H1 (cell line): ENCODE measurements at regions not wholly inside any gene's neighbourhood (a gene's known extent, or its start where the extent isn't known, plus 50 kb on each side); places are given as distances from the start of the nearest gene placed in this dataset.

Experiments
- CTCF ChIA-PET: fragments of 300-600 bp; sonication (Branson Sonifier 250); formaldehyde crosslinking; loops from one replicate; lab custom pipeline; 2021; ENCODE audit not compliant: partially characterized antibody; lab: Charles Lee
- POLR2A ChIA-PET: fragments of 300-600 bp; sonication (Branson Sonifier 250); formaldehyde crosslinking; loops from one replicate; lab custom pipeline; 2021; ENCODE audit warnings: inconsistent platforms; ENCODE audit not compliant: partially characterized antibody; lab: Charles Lee
- DNase-seq, 2 experiments: peaks; one replicate each; pipeline versions ENCODE4 v3.0.0 to v3.0.0-alpha.2; 2010 to 2022; ENCODE audit warnings: low spot score in 2 of 2, low read depth in 1 of 2, mixed read lengths in 1 of 2
- FAIRE-seq: peaks from 2 replicates; lab custom pipeline; 2011; peaks lifted over from hg19 to GRCh38; lab: Jason Lieb, UNC
- H2AFZ ChIP-seq: 2 replicates; pipeline ENCODE4 v1.8.1; 2012; ENCODE audit warnings: low read length, inconsistent platforms
- H2AK5ac ChIP-seq: 2 replicates; pipeline ENCODE4 v1.6.1; 2013; ENCODE audit warnings: low read depth, low read length
- H2BK120ac ChIP-seq: replicated peaks from 2 replicates; pipeline ENCODE3; 2013; ENCODE audit warnings: low read depth, low read length, inconsistent platforms
- H2BK12ac ChIP-seq: 2 replicates; pipeline ENCODE4 v1.6.1; 2013; ENCODE audit warnings: low read depth, low read length
- H2BK15ac ChIP-seq: 2 replicates; pipeline ENCODE4 v1.6.1; 2013; ENCODE audit warnings: low read length
- H2BK20ac ChIP-seq: 2 replicates; pipeline ENCODE4 v1.6.1; 2013; ENCODE audit warnings: low read length
- H2BK5ac ChIP-seq: 2 replicates; pipeline ENCODE4 v1.6.1; 2013; ENCODE audit warnings: low read depth, low read length
- H3K14ac ChIP-seq: 2 replicates; pipeline ENCODE4 v1.6.1; 2013; ENCODE audit warnings: inconsistent platforms; ENCODE audit not compliant: insufficient read length
- H3K18ac ChIP-seq: 2 replicates; pipeline ENCODE4 v1.6.1; 2013; ENCODE audit warnings: low read length; ENCODE audit errors: extremely low read depth
- H3K23ac ChIP-seq: 2 replicates; pipeline ENCODE4 v1.6.1; 2013; ENCODE audit warnings: inconsistent platforms; ENCODE audit not compliant: insufficient read length
- H3K23me2 ChIP-seq: 2 replicates; pipeline ENCODE4 v1.6.1; 2013; ENCODE audit warnings: low read depth, low read length
- H3K27ac ChIP-seq: 2 replicates; pipeline ENCODE4 v1.6.1; 2011; ENCODE audit warnings: low read depth, low read length, inconsistent platforms
- H3K27me3 ChIP-seq, 4 experiments: replicated peaks in 1 of 4; 1 replicate in 1 of 4; 2 replicates in 3 of 4; pipeline versions ENCODE4 v1.6.1 to v1.8.1; 2011 to 2013; ENCODE audit warnings: low read length in 3 of 4, mild to moderate bottlenecking in 3 of 4, inconsistent platforms in 2 of 4, mixed read lengths in 2 of 4, moderate library complexity in 1 of 4; ENCODE audit not compliant: control insufficient read depth in 3 of 4, insufficient read depth in 3 of 4; ENCODE audit errors: extremely low read depth in 1 of 4
- H3K36me3 ChIP-seq, 4 experiments: 2 replicates each; pipeline versions ENCODE4 v1.6.1 to v1.8.1; 2011 to 2013; ENCODE audit warnings: mild to moderate bottlenecking in 4 of 4, low read length in 3 of 4, moderate library complexity in 2 of 4, control low read depth in 1 of 4, inconsistent platforms in 1 of 4; ENCODE audit not compliant: insufficient read depth in 4 of 4, control insufficient read depth in 2 of 4
- H3K4ac ChIP-seq: replicated peaks from 2 replicates; pipeline ENCODE3; 2013; ENCODE audit warnings: low read length, low read depth, mixed read lengths, inconsistent platforms; ENCODE audit not compliant: insufficient read length
- H3K4me1 ChIP-seq, 4 experiments: replicated peaks in 1 of 4; 1 replicate in 1 of 4; 2 replicates in 3 of 4; pipeline versions ENCODE4 v1.6.1 to v1.8.1; 2011 to 2013; ENCODE audit warnings: low read length in 3 of 4, inconsistent platforms in 2 of 4, mixed read lengths in 1 of 4; ENCODE audit not compliant: insufficient read depth in 4 of 4, control insufficient read depth in 3 of 4
- H3K4me2 ChIP-seq, 2 experiments: 2 replicates each; pipeline versions ENCODE4 v1.6.1 to v1.8.1; 2011 to 2013; ENCODE audit warnings: low read depth in 2 of 2, low read length in 2 of 2, control low read depth in 1 of 2, inconsistent platforms in 1 of 2, mild to moderate bottlenecking in 1 of 2; ENCODE audit not compliant: insufficient read depth in 1 of 2
- H3K4me3 ChIP-seq, 4 experiments: fragments of 200-600, 300-600 bp in 1 of 4; sonication (generic), shearing (Covaris generic), sonication (Bioruptor Twin) in 1 of 4; 2 replicates each; pipeline versions ENCODE4 v1.5.1 to v1.8.1; 2011 to 2016; ENCODE audit warnings: low read length in 4 of 4, low read depth in 3 of 4, control low read depth in 2 of 4, inconsistent platforms in 2 of 4, mild to moderate bottlenecking in 2 of 4, mixed read lengths in 1 of 4, moderate library complexity in 1 of 4; ENCODE audit not compliant: insufficient read depth in 2 of 4; ENCODE audit errors: extremely low read depth in 1 of 4
- H3K56ac ChIP-seq: replicated peaks from 2 replicates; pipeline ENCODE3; 2013; ENCODE audit warnings: low read depth, mild to moderate bottlenecking, mixed read lengths, low read length, inconsistent platforms; ENCODE audit not compliant: insufficient read length
- H3K79me1 ChIP-seq: 2 replicates; pipeline ENCODE4 v1.6.1; 2013; ENCODE audit warnings: low read depth, low read length, control low read depth
- H3K79me2 ChIP-seq, 2 experiments: 2 replicates each; pipeline versions ENCODE4 v1.6.1 to v1.8.1; 2012 to 2013; ENCODE audit warnings: low read length in 2 of 2, mild to moderate bottlenecking in 2 of 2, inconsistent platforms in 1 of 2; ENCODE audit not compliant: insufficient read depth in 2 of 2, control insufficient read depth in 1 of 2
- H3K9ac ChIP-seq, 4 experiments: replicated peaks in 1 of 4; 1 replicate in 1 of 4; 2 replicates in 3 of 4; pipeline versions ENCODE4 v1.6.1 to v1.8.1; 2011 to 2013; ENCODE audit warnings: low read depth in 3 of 4, low read length in 3 of 4, control low read depth in 2 of 4, mild to moderate bottlenecking in 2 of 4, moderate library complexity in 2 of 4, inconsistent platforms in 1 of 4; ENCODE audit errors: extremely low read depth in 1 of 4
- H3K9me3 ChIP-seq, 2 experiments: 2 replicates each; pipeline versions ENCODE4 v1.6.1 to v1.8.1; 2012 to 2013; ENCODE audit warnings: mild to moderate bottlenecking in 2 of 2, moderate library complexity in 2 of 2, control low read depth in 1 of 2, inconsistent platforms in 1 of 2, low read depth in 1 of 2, low read length in 1 of 2, mixed read lengths in 1 of 2; ENCODE audit not compliant: insufficient read depth in 2 of 2
- H4K20me1 ChIP-seq, 2 experiments: replicated peaks in 1 of 2; 2 replicates each; pipeline versions ENCODE3 to v1.8.1; 2011 to 2013; ENCODE audit warnings: inconsistent platforms in 2 of 2, low read length in 2 of 2, mild to moderate bottlenecking in 1 of 2; ENCODE audit not compliant: insufficient read depth in 2 of 2, control insufficient read depth in 1 of 2
- H4K5ac ChIP-seq: 2 replicates; pipeline ENCODE4 v1.6.1; 2013; ENCODE audit warnings: low read length, low read depth, mixed read lengths, inconsistent platforms; ENCODE audit not compliant: insufficient read length
- H4K8ac ChIP-seq: 2 replicates; pipeline ENCODE4 v1.8.0; 2013; ENCODE audit warnings: mild to moderate bottlenecking, moderate library complexity, low read length, inconsistent platforms; ENCODE audit not compliant: insufficient read depth; ENCODE audit errors: extremely low read depth
- H4K91ac ChIP-seq: replicated peaks from 2 replicates; pipeline ENCODE3; 2013; ENCODE audit warnings: low read length, mixed read lengths, inconsistent platforms; ENCODE audit not compliant: insufficient read length
- BCL11A ChIP-seq, 2 experiments: IDR thresholded peaks; one replicate each; pipeline ENCODE4 v1.6.1; 2011; ENCODE audit warnings: low read depth in 2 of 2, low read length in 2 of 2, mild to moderate bottlenecking in 2 of 2
- CEBPB ChIP-seq: IDR thresholded peaks from 2 replicates; pipeline ENCODE4 v1.6.1; 2012; ENCODE audit warnings: low read depth, low read length
- EGR1 ChIP-seq: IDR thresholded peaks from 2 replicates; pipeline ENCODE4 v1.6.1; 2011; ENCODE audit warnings: low read depth, low read length, borderline replicate concordance
- JUN ChIP-seq: IDR thresholded peaks from 2 replicates; pipeline ENCODE4 v1.6.1; 2011; ENCODE audit warnings: low read depth, mild to moderate bottlenecking, improper control_type of control experiment, low read length
- JUND ChIP-seq: IDR thresholded peaks from 2 replicates; pipeline ENCODE4 v1.6.1; 2011; ENCODE audit warnings: mild to moderate bottlenecking, improper control_type of control experiment, low read length
- MAX ChIP-seq: IDR thresholded peaks from 2 replicates; pipeline ENCODE4 v1.6.1; 2012; ENCODE audit warnings: inconsistent platforms
- POLR2A ChIP-seq, 2 experiments: IDR thresholded peaks; 1 replicate in 1 of 2; 2 replicates in 1 of 2; pipeline ENCODE4 v1.6.1; 2011; ENCODE audit warnings: low read depth in 2 of 2, low read length in 2 of 2, mild to moderate bottlenecking in 2 of 2; ENCODE audit errors: control extremely low read depth in 1 of 2
- RNF2 ChIP-seq: fragments of 200-900, 300-1000 bp; sonication (generic); IDR thresholded peaks from 2 replicates; pipeline ENCODE4 v1.7.1; 2016; ENCODE audit warnings: borderline replicate concordance, low read depth, mild to moderate bottlenecking, antibody characterized with exemption, low read length; ENCODE audit not compliant: poor library complexity, severe bottlenecking; ENCODE audit errors: missing control alignments
- SAP30 ChIP-seq: fragments of 300-600 bp; sonication (generic); IDR thresholded peaks from 2 replicates; pipeline ENCODE4 v1.7.1; 2012; ENCODE audit warnings: low read length, moderate library complexity, mild to moderate bottlenecking, inconsistent platforms; ENCODE audit not compliant: insufficient read depth, insufficient replicate concordance
- SIX5 ChIP-seq: IDR thresholded peaks from 2 replicates; pipeline ENCODE4 v1.6.1; 2011; ENCODE audit warnings: mild to moderate bottlenecking, low read depth, low read length
- SP4 ChIP-seq: IDR thresholded peaks from 2 replicates; pipeline ENCODE4 v1.6.1; 2012; ENCODE audit warnings: low read length, inconsistent platforms
- SRF ChIP-seq: IDR thresholded peaks from 2 replicates; pipeline ENCODE4 v1.6.1; 2011; ENCODE audit warnings: mild to moderate bottlenecking, low read depth, low read length, moderate library complexity
- ZNF274 ChIP-seq: IDR thresholded peaks from 2 replicates; pipeline ENCODE4 v1.7.0; 2012; ENCODE audit warnings: low read length, borderline replicate concordance; ENCODE audit errors: extremely low read depth
- WGBS, 2 experiments: shearing (Covaris generic) in 1 of 2; methylation state at CpG; one replicate each; pipeline versions ENCODE4 v1.1.6 to v1.1.7; 2013 to 2015; ENCODE audit warnings: low lambda C conversion rate in 2 of 2, mixed read lengths in 2 of 2, inconsistent platforms in 1 of 2, low coverage in 1 of 2, missing lambda C conversion rate in 1 of 2; ENCODE audit not compliant: insufficient replicate concordance in 2 of 2, insufficient coverage in 1 of 2, insufficient read length in 1 of 2; ENCODE audit errors: extremely low coverage in 1 of 2, missing lambda C conversion rate in 1 of 2; 5-methylcytosine and 5-hydroxymethylcytosine counted together

- POLR2A ChIA-PET = no interaction called here
- H3K56ac ChIP-seq = no peak overlapping the region
- H2BK120ac ChIP-seq = no peak overlapping the region
- no peak overlapping the region for H3K23ac ChIP-seq
- H4K91ac ChIP-seq = no peak overlapping the region
- no peak overlapping the region for H4K5ac ChIP-seq
- H4K20me1 ChIP-seq = no peaks in the 10 kb centered on the region
- H3K79me2 ChIP-seq = no peaks in the 10 kb centered on the region
- no peak overlapping the region for H3K4me3 ChIP-seq
- no peaks in the 10 kb centered on the region for H3K23me2 ChIP-seq
- no peaks in the 10 kb centered on the region for H3K36me3 ChIP-seq
- DNase-seq = no peak
- no peak overlapping the region for H3K14ac ChIP-seq
- TF ChIP-seq JUND (no peak), EGR1 (no peak), BCL11A (IDR thresholded peaks at IDR 0.05; ENCODE audit: low read depth in 2 of 2, low read length in 2 of 2) (no peak), ZNF274 (no peak), SRF (no peak), CEBPB (no peak), JUN (no peak), SAP30 (no peak), MAX (no peak), SIX5 (no peak), POLR2A (IDR thresholded peaks at IDR 0.05; ENCODE audit: control extremely low read depth in 1 of 2, low read depth in 2 of 2, low read length in 2 of 2) (no peak), RNF2 (no peak), SP4 (no peak)
- H3K4me1 ChIP-seq = no peaks in the 10 kb centered on the region
- CTCF ChIA-PET = no interaction called here
- no peak overlapping the region for H3K4me2 ChIP-seq
- H2AFZ ChIP-seq = no peak overlapping the region
- H2BK12ac ChIP-seq = no peak overlapping the region
- peaks cover 49 to 57% of the 10 kb centered on the region in 2 experiments for H3K9me3 ChIP-seq
- H4K8ac ChIP-seq = no peak overlapping the region
- no peak for FAIRE-seq
- no peak overlapping the region for H3K4ac ChIP-seq
- H3K18ac ChIP-seq = no peak overlapping the region
- 92% methylated on average over 1 of the region's 1 CpG; no CpG with 5 or more reads in 1 of the 2 experiments for whole genome bisulfite sequencing, 2 experiments
- no peaks in the 10 kb centered on the region for H3K79me1 ChIP-seq
- no peak overlapping the region for H2BK20ac ChIP-seq
- no peak overlapping the region for H2BK5ac ChIP-seq
- H3K27ac ChIP-seq = no peak overlapping the region
- H3K27me3 ChIP-seq = no peaks in the 10 kb centered on the region
- H2BK15ac ChIP-seq = no peak overlapping the region
- H3K9ac ChIP-seq = no peak overlapping the region
- no peak overlapping the region for H2AK5ac ChIP-seq
Observed at GRCh38 chr12:34126805-34127204, 104.5 kb downstream of the ALG10 start.
